ENCODE measurements at regions not wholly inside any gene's neighbourhood (a gene's known extent, or its start where the extent isn't known, plus 50 kb on each side); places are given as distances from the start of the nearest gene placed in this dataset.

DNA sequence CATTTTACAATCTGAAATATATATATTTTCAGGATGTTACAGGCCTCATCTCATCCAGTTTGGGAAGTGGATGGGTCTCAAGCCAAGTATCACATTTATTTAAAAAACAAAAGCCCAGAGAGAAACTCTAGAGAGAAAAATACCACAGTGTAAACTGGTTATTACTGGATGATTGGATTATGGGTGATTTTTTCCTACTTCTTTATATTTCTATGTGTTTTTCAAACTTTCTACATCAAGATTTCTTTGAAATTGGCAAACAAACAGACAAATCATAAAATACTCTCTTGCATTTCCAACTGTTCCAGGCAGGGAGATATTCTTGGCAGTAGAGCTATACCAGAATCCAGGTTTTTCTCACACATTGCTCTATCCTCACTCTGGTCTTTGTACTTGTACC lies 116.0 kb upstream of the SMIM23 start:
- POLR2A ChIA-PET: no interaction called here
- no TSS peak for BruUV-seq (replicated peaks)
- Histone ChIP-seq H2AFZ (ENCODE audit: low read length) (no peak overlapping the region), H3K4me1 (ENCODE audit: insufficient read depth, low read length, poor library complexity, severe bottlenecking) (no peaks in the 10 kb centered on the region), H4K20me1 (ENCODE audit: insufficient read depth, low read length) (no peaks in the 10 kb centered on the region), H3K27ac (ENCODE audit: low read depth, low read length, poor library complexity, severe bottlenecking) (no peak overlapping the region), H3K79me2 (ENCODE audit: insufficient read depth, low read depth, low read length) (no peaks in the 10 kb centered on the region), H3K4me3 (ENCODE audit: low read depth, low read length, poor library complexity, severe bottlenecking) (no peak overlapping the region), H3K4me2 (ENCODE audit: low read length) (no peak overlapping the region), H3K36me3 (ENCODE audit: insufficient read depth, low read length) (no peaks in the 10 kb centered on the region), H3K9me3 (ENCODE audit: low read length) (no peaks in the 10 kb centered on the region), H3K9me2 (ENCODE audit: insufficient read depth, low read length) (no peaks in the 10 kb centered on the region)
- TF ChIP-seq EZH2phosphoT487 (IDR thresholded peaks at IDR 0.05; ENCODE audit: borderline replicate concordance, low read depth, low read length): no peak
- TF ChIP-seq, protein P1, sequence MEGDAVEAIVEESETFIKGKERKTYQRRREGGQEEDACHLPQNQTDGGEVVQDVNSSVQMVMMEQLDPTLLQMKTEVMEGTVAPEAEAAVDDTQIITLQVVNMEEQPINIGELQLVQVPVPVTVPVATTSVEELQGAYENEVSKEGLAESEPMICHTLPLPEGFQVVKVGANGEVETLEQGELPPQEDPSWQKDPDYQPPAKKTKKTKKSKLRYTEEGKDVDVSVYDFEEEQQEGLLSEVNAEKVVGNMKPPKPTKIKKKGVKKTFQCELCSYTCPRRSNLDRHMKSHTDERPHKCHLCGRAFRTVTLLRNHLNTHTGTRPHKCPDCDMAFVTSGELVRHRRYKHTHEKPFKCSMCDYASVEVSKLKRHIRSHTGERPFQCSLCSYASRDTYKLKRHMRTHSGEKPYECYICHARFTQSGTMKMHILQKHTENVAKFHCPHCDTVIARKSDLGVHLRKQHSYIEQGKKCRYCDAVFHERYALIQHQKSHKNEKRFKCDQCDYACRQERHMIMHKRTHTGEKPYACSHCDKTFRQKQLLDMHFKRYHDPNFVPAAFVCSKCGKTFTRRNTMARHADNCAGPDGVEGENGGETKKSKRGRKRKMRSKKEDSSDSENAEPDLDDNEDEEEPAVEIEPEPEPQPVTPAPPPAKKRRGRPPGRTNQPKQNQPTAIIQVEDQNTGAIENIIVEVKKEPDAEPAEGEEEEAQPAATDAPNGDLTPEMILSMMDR (conservative IDR thresholded peaks at IDR 0.05; ENCODE audit: low read length): no peak
- CTCF ChIA-PET (ENCODE audit: unreplicated experiment): no interaction called here
- DNase-seq (ENCODE audit: low spot score): no peak
- intact Hi-C loops (cut with micrococcal nuclease; ENCODE audit: unreplicated experiment): no loop called here

DNA sequence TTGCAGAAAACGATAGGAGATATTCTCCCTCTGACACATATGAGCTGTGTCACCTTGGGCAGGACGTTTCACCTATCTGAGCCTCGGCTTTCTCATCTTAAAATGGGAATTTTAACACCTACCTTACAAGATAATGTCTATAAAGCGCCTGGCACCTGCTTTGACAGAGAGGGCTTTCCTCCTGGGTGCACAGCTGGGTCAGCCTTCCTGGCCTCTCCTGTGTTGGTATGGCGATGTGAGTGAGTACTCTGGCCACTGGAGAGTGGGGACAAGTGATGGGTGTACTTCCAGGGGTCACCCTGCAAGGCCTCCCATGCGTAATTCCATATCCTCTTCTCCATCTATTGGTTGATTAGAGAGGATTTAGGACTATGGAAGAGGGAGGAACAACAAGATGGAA lies 113.1 kb upstream of the SMIM23 start:
- H3K36me3 ChIP-seq (ENCODE audit: insufficient read depth, low read length): no peaks in the 10 kb centered on the region
- DNase-seq (ENCODE audit: low spot score): no peak
- POLR2A ChIA-PET: no interaction called here
- no TSS peak for BruUV-seq (replicated peaks)
- no peaks in the 10 kb centered on the region for H3K79me2 ChIP-seq (ENCODE audit: insufficient read depth, low read depth, low read length)
- H3K4me1 ChIP-seq (ENCODE audit: insufficient read depth, low read length, poor library complexity, severe bottlenecking): no peaks in the 10 kb centered on the region
- H3K4me3 ChIP-seq (ENCODE audit: low read depth, low read length, poor library complexity, severe bottlenecking): no peak overlapping the region
- H3K9me2 ChIP-seq (ENCODE audit: insufficient read depth, low read length): no peaks in the 10 kb centered on the region
- intact Hi-C loops (cut with micrococcal nuclease; ENCODE audit: unreplicated experiment): no loop called here
- H3K27ac ChIP-seq (ENCODE audit: low read depth, low read length, poor library complexity, severe bottlenecking): no peak overlapping the region
- no peaks in the 10 kb centered on the region for H3K9me3 ChIP-seq (ENCODE audit: low read length)
- no peaks in the 10 kb centered on the region for H4K20me1 ChIP-seq (ENCODE audit: insufficient read depth, low read length)
- H2AFZ ChIP-seq (ENCODE audit: low read length): no peak overlapping the region
- CTCF ChIA-PET (ENCODE audit: unreplicated experiment): no interaction called here
- TF ChIP-seq, protein P1 (conservative IDR thresholded peaks at IDR 0.05; ENCODE audit: low read length): no peak
- no peak for TF ChIP-seq EZH2phosphoT487 (IDR thresholded peaks at IDR 0.05; ENCODE audit: borderline replicate concordance, low read depth, low read length)
- no peak overlapping the region for H3K4me2 ChIP-seq (ENCODE audit: low read length)

DNA sequence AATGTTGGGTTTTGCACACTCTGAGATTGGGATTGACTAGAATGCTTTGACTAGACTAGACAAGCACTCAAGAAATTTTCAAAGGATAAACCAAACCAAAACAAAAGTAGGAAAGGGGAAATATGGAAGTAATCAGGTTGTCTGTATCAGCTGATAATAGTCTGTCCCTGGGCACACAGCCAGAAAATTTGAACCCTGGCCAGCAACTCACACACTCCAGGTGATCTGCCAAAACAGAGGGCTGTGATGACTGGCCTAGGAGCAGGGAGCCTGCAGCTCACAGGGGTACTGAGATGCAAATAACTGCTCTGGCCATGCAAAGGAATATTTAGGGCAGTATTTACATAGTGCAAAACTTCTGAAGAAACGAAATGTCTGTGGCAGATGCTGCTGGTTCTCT lies 112.3 kb upstream of the SMIM23 start:
- no peaks in the 10 kb centered on the region for H3K9me2 ChIP-seq (ENCODE audit: insufficient read depth, low read length)

More for the DNA sequence above, 112.3 kb upstream of the SMIM23 start:
- Histone ChIP-seq H3K36me3 (ENCODE audit: insufficient read depth, low read length) (no peaks in the 10 kb centered on the region), H2AFZ (ENCODE audit: low read length) (no peak overlapping the region), H3K27ac (ENCODE audit: low read depth, low read length, poor library complexity, severe bottlenecking) (no peak overlapping the region), H3K9me3 (ENCODE audit: low read length) (no peaks in the 10 kb centered on the region), H3K4me3 (ENCODE audit: low read depth, low read length, poor library complexity, severe bottlenecking) (no peak overlapping the region), H3K4me1 (ENCODE audit: insufficient read depth, low read length, poor library complexity, severe bottlenecking) (no peaks in the 10 kb centered on the region), H3K79me2 (ENCODE audit: insufficient read depth, low read depth, low read length) (no peaks in the 10 kb centered on the region), H4K20me1 (ENCODE audit: insufficient read depth, low read length) (no peaks in the 10 kb centered on the region), H3K4me2 (ENCODE audit: low read length) (no peak overlapping the region)
- ChIA-PET POLR2A (interaction anchor here (0.5 kb wide), 1 partner anchor 546 kb away, joined by 3 read pairs; no protein-coding TSS in a partner anchor), CTCF (ENCODE audit: unreplicated experiment) (no interaction called here)
- BruUV-seq (replicated peaks): no TSS peak
- no peak for DNase-seq (ENCODE audit: low spot score)
- TF ChIP-seq EZH2phosphoT487 (IDR thresholded peaks at IDR 0.05; ENCODE audit: borderline replicate concordance, low read depth, low read length): no peak
- TF ChIP-seq, protein P1 (conservative IDR thresholded peaks at IDR 0.05; ENCODE audit: low read length): no peak
- intact Hi-C loops (cut with micrococcal nuclease; ENCODE audit: unreplicated experiment): no loop called here

All from OCI-LY7 (cell line).